ENCODE measurements at regions not wholly inside any gene's neighbourhood (a gene's known extent, or its start where the extent isn't known, plus 50 kb on each side); places are given as distances from the start of the nearest gene placed in this dataset.

- H3K4me3 ChIP-seq (ENCODE audit: insufficient read depth in 1 of 2, low read depth in 1 of 2, low read length in 2 of 2): no peak overlapping the region
- H2AK5ac ChIP-seq (ENCODE audit: low read length, severe bottlenecking): no peak overlapping the region
- no peak overlapping the region for H2AFZ ChIP-seq (ENCODE audit: low read depth, low read length)
- no peak overlapping the region for H4K8ac ChIP-seq (ENCODE audit: low read length)
- H2BK15ac ChIP-seq (ENCODE audit: low read depth, poor library complexity, severe bottlenecking): no peak overlapping the region
- H3K27me3 ChIP-seq (ENCODE audit: control insufficient read depth in 1 of 2, insufficient read depth in 1 of 2, low read length in 2 of 2): no peaks in the 10 kb centered on the region
- H3K23ac ChIP-seq (ENCODE audit: low read length in 2 of 2): no peak overlapping the region
- no peak overlapping the region for H3K9ac ChIP-seq (ENCODE audit: low read length)
- H3K14ac ChIP-seq (ENCODE audit: low read length in 2 of 2): no peak overlapping the region
- H2BK12ac ChIP-seq (ENCODE audit: low read length in 2 of 2): no peak overlapping the region
- H3K4ac ChIP-seq (ENCODE audit: low read depth in 1 of 2, low read length in 2 of 2): no peak overlapping the region
- no peak overlapping the region for H3K18ac ChIP-seq (ENCODE audit: low read depth in 1 of 2, low read length in 2 of 2)
- DNase-seq: no peak
- H4K91ac ChIP-seq (ENCODE audit: low read length): no peak overlapping the region
- no peak overlapping the region for H3K4me2 ChIP-seq (ENCODE audit: low read length, poor library complexity, severe bottlenecking)
- no peaks in the 10 kb centered on the region for H3K9me3 ChIP-seq (ENCODE audit: control insufficient read depth, low read length)
- no peaks in the 10 kb centered on the region for H3K79me1 ChIP-seq (replicated peaks; ENCODE audit: low read length, poor library complexity, severe bottlenecking)
- WGBS: 87% methylated on average over 6 of the region's 6 CpGs
- H2BK5ac ChIP-seq (ENCODE audit: low read depth, low read length, poor library complexity, severe bottlenecking): no peak overlapping the region
- H3K36me3 ChIP-seq (ENCODE audit: control insufficient read depth in 1 of 2, insufficient read depth in 2 of 2, low read depth in 1 of 2, low read length in 2 of 2): no peaks in the 10 kb centered on the region
- no peaks in the 10 kb centered on the region for H3K4me1 ChIP-seq (ENCODE audit: control insufficient read depth, insufficient read depth, low read depth, low read length)
- H2BK120ac ChIP-seq (ENCODE audit: low read depth, low read length): no peak overlapping the region
- no peak overlapping the region for H3K27ac ChIP-seq (ENCODE audit: low read length, poor library complexity, severe bottlenecking)
Measured at GRCh38 chr13:73481886-73482445, 423.2 kb downstream of the KLF5 start.

- no peak overlapping the region for H3K23ac ChIP-seq (ENCODE audit: low read length in 2 of 2)
- H4K91ac ChIP-seq (ENCODE audit: low read length): no peak overlapping the region
- no peak overlapping the region for H3K14ac ChIP-seq (ENCODE audit: low read length in 2 of 2)
- no peaks in the 10 kb centered on the region for H3K79me1 ChIP-seq (replicated peaks; ENCODE audit: low read length, poor library complexity, severe bottlenecking)
- no peak overlapping the region for H3K4me3 ChIP-seq (ENCODE audit: insufficient read depth in 1 of 2, low read depth in 1 of 2, low read length in 2 of 2)
- H2BK12ac ChIP-seq (ENCODE audit: low read length in 2 of 2): no peak overlapping the region
- H2BK15ac ChIP-seq (ENCODE audit: low read depth, poor library complexity, severe bottlenecking): no peak overlapping the region
- no peak overlapping the region for H2BK5ac ChIP-seq (ENCODE audit: low read depth, low read length, poor library complexity, severe bottlenecking)
- DNase-seq: no peak
- H2AK5ac ChIP-seq (ENCODE audit: low read length, severe bottlenecking): no peak overlapping the region
- no peaks in the 10 kb centered on the region for H3K27me3 ChIP-seq (ENCODE audit: control insufficient read depth in 1 of 2, insufficient read depth in 1 of 2, low read length in 2 of 2)
- H3K36me3 ChIP-seq (ENCODE audit: control insufficient read depth in 1 of 2, insufficient read depth in 2 of 2, low read depth in 1 of 2, low read length in 2 of 2): no peaks in the 10 kb centered on the region
- no peak overlapping the region for H3K27ac ChIP-seq (ENCODE audit: low read length, poor library complexity, severe bottlenecking)
- no peaks in the 10 kb centered on the region for H3K9me3 ChIP-seq (ENCODE audit: control insufficient read depth, low read length)
- WGBS: 100% methylated on average over 1 of the region's 2 CpGs
- no peak overlapping the region for H3K4me2 ChIP-seq (ENCODE audit: low read length, poor library complexity, severe bottlenecking)
- H3K9ac ChIP-seq (ENCODE audit: low read length): no peak overlapping the region
- no peak overlapping the region for H4K8ac ChIP-seq (ENCODE audit: low read length)
- no peaks in the 10 kb centered on the region for H3K4me1 ChIP-seq (ENCODE audit: control insufficient read depth, insufficient read depth, low read depth, low read length)
- H3K18ac ChIP-seq (ENCODE audit: low read depth in 1 of 2, low read length in 2 of 2): no peak overlapping the region
- H2AFZ ChIP-seq (ENCODE audit: low read depth, low read length): no peak overlapping the region
- no peak overlapping the region for H2BK120ac ChIP-seq (ENCODE audit: low read depth, low read length)
- H3K4ac ChIP-seq (ENCODE audit: low read depth in 1 of 2, low read length in 2 of 2): no peak overlapping the region
Measured at GRCh38 chr13:73480779-73481559, 422.2 kb downstream of the KLF5 start.

- Histone ChIP-seq H3K4me2 (ENCODE audit: low read length, poor library complexity, severe bottlenecking) (no peak overlapping the region), H2BK120ac (ENCODE audit: low read depth, low read length) (no peak overlapping the region), H4K91ac (ENCODE audit: low read length) (no peak overlapping the region), H3K4ac (ENCODE audit: low read depth in 1 of 2, low read length in 2 of 2) (no peak overlapping the region), H3K4me1 (ENCODE audit: control insufficient read depth, insufficient read depth, low read depth, low read length) (no peaks in the 10 kb centered on the region), H4K8ac (ENCODE audit: low read length) (no peak overlapping the region), H2BK12ac (ENCODE audit: low read length in 2 of 2) (no peak overlapping the region), H2BK15ac (ENCODE audit: low read depth, poor library complexity, severe bottlenecking) (no peak overlapping the region), H3K9me3 (ENCODE audit: control insufficient read depth, low read length) (no peaks in the 10 kb centered on the region), H3K27me3 (ENCODE audit: control insufficient read depth in 1 of 2, insufficient read depth in 1 of 2, low read length in 2 of 2) (no peaks in the 10 kb centered on the region), H3K4me3 (ENCODE audit: insufficient read depth in 1 of 2, low read depth in 1 of 2, low read length in 2 of 2) (no peak overlapping the region), H3K14ac (ENCODE audit: low read length in 2 of 2) (no peak overlapping the region), H3K27ac (ENCODE audit: low read length, poor library complexity, severe bottlenecking) (no peak overlapping the region), H2AFZ (ENCODE audit: low read depth, low read length) (no peak overlapping the region), H2AK5ac (ENCODE audit: low read length, severe bottlenecking) (no peak overlapping the region), H3K79me1 (replicated peaks; ENCODE audit: low read length, poor library complexity, severe bottlenecking) (no peaks in the 10 kb centered on the region), H2BK5ac (ENCODE audit: low read depth, low read length, poor library complexity, severe bottlenecking) (no peak overlapping the region), H3K18ac (ENCODE audit: low read depth in 1 of 2, low read length in 2 of 2) (no peak overlapping the region), H3K9ac (ENCODE audit: low read length) (no peak overlapping the region), H3K23ac (ENCODE audit: low read length in 2 of 2) (no peak overlapping the region), H3K36me3 (ENCODE audit: control insufficient read depth in 1 of 2, insufficient read depth in 2 of 2, low read depth in 1 of 2, low read length in 2 of 2) (no peaks in the 10 kb centered on the region)
- DNase-seq: no peak
- no CpG with 5 or more reads among the region's 1 CpG for WGBS
Measured at GRCh38 chr13:73479856-73480255, 421.1 kb downstream of the KLF5 start.

- Histone ChIP-seq H4K8ac (ENCODE audit: low read length) (no peak overlapping the region), H3K23ac (ENCODE audit: low read length in 2 of 2) (no peak overlapping the region), H3K14ac (ENCODE audit: low read length in 2 of 2) (no peak overlapping the region), H2BK120ac (ENCODE audit: low read depth, low read length) (no peak overlapping the region), H2BK15ac (ENCODE audit: low read depth, poor library complexity, severe bottlenecking) (no peak overlapping the region), H3K4me3 (ENCODE audit: insufficient read depth in 1 of 2, low read depth in 1 of 2, low read length in 2 of 2) (no peak overlapping the region), H3K27ac (ENCODE audit: low read length, poor library complexity, severe bottlenecking) (no peak overlapping the region), H3K4me1 (ENCODE audit: control insufficient read depth, insufficient read depth, low read depth, low read length) (no peaks in the 10 kb centered on the region), H4K91ac (ENCODE audit: low read length) (no peak overlapping the region), H3K9ac (ENCODE audit: low read length) (no peak overlapping the region), H3K27me3 (ENCODE audit: control insufficient read depth in 1 of 2, insufficient read depth in 1 of 2, low read length in 2 of 2) (no peaks in the 10 kb centered on the region), H2AFZ (ENCODE audit: low read depth, low read length) (no peak overlapping the region), H3K79me1 (replicated peaks; ENCODE audit: low read length, poor library complexity, severe bottlenecking) (no peaks in the 10 kb centered on the region), H3K4ac (ENCODE audit: low read depth in 1 of 2, low read length in 2 of 2) (no peak overlapping the region), H2BK5ac (ENCODE audit: low read depth, low read length, poor library complexity, severe bottlenecking) (no peak overlapping the region), H3K36me3 (ENCODE audit: control insufficient read depth in 1 of 2, insufficient read depth in 2 of 2, low read depth in 1 of 2, low read length in 2 of 2) (no peaks in the 10 kb centered on the region), H3K9me3 (ENCODE audit: control insufficient read depth, low read length) (no peaks in the 10 kb centered on the region), H2BK12ac (ENCODE audit: low read length in 2 of 2) (no peak overlapping the region), H3K18ac (ENCODE audit: low read depth in 1 of 2, low read length in 2 of 2) (no peak overlapping the region), H3K4me2 (ENCODE audit: low read length, poor library complexity, severe bottlenecking) (no peak overlapping the region), H2AK5ac (ENCODE audit: low read length, severe bottlenecking) (no peak overlapping the region)
- no peak for DNase-seq
- WGBS: no CpG with 5 or more reads among the region's 1 CpG
Measured at GRCh38 chr13:73479351-73479750, 420.5 kb downstream of the KLF5 start.

All from mesenchymal stem cell (in vitro differentiated cells and primary cell).